NB4 (cell line): ENCODE measurements at regions not wholly inside any gene's neighbourhood (a gene's known extent, or its start where the extent isn't known, plus 50 kb on each side); places are given as distances from the start of the nearest gene placed in this dataset.

ENCODE experiments used
- CTCF ChIP-seq: IDR thresholded peaks from one replicate; pipeline ENCODE4 v1.5.1; 2012; ENCODE audit warnings: low read depth, low read length
- POLR2A ChIP-seq: IDR thresholded peaks from 2 replicates; pipeline ENCODE4 v1.6.1; 2011; ENCODE audit warnings: mild to moderate bottlenecking; ENCODE audit not compliant: insufficient read length; ENCODE audit errors: extremely low read depth

GRCh38 chr3:127104586-127104985 is 88.3 kb upstream of the PRR23E start:
- TF ChIP-seq CTCF (no peak), POLR2A (no peak)
